HepG2 (cell line): ENCODE measurements at regions not wholly inside any gene's neighbourhood (a gene's known extent, or its start where the extent isn't known, plus 50 kb on each side); places are given as distances from the start of the nearest gene placed in this dataset.

Source experiments
- ATAC-seq: fragments of 200-7000 bp; cut with Tn5 transposase; 3 replicates; pipeline ENCODE4 v1.9.1; 2020; ENCODE audit warnings: mild to moderate bottlenecking, moderate library complexity
- BruUV-seq: library from RNA; stranded (reverse); fragments of 400-500 nt; replicated peaks from 2 replicates; lab custom pipeline; 2021; lab: Mats Ljungman, UMichigan
- CTCF ChIA-PET: fragments of 300-600 bp; formaldehyde crosslinking; extraction: SDS; loops from one replicate; lab custom pipeline; 2021; ENCODE audit warnings: low total read pairs, inconsistent platforms, low intra/inter-chr PET ratio; lab: Yijun Ruan, JAX
- POLR2A ChIA-PET: fragments of 350-600 bp; sonication (Branson Sonifier 250); formaldehyde crosslinking; loops from one replicate; lab custom pipeline; 2020; ENCODE audit warnings: antibody characterized with exemption, inconsistent platforms; lab: Yijun Ruan, JAX
- DNase-seq: peaks from one replicate; pipeline ENCODE4 v3.0.0-alpha.2; 2015; ENCODE audit warnings: low spot score
- FAIRE-seq: peaks from 3 replicates; lab custom pipeline; 2011; peaks lifted over from hg19 to GRCh38; lab: Jason Lieb, UNC
- H2AFZ ChIP-seq: one replicate; pipeline ENCODE4 v1.6.1; 2011; ENCODE audit warnings: low read length, inconsistent platforms
- H3K27ac ChIP-seq: fragments of 300-600 bp; 3 replicates; pipeline ENCODE4 v1.8.0; 2011; ENCODE audit warnings: mixed run types, mild to moderate bottlenecking, mixed read lengths, low read length, inconsistent platforms; ENCODE audit not compliant: insufficient read depth; ENCODE audit errors: extremely low read length
- H3K27me3 ChIP-seq, 2 experiments: fragments of 200-600 bp in 1 of 2; 2 replicates in 1 of 2; 3 replicates in 1 of 2; pipeline versions ENCODE4 v1.6.0 to v1.8.0; 2011; ENCODE audit warnings: low read length in 2 of 2, mild to moderate bottlenecking in 2 of 2, moderate library complexity in 2 of 2, inconsistent platforms in 1 of 2; ENCODE audit not compliant: insufficient read depth in 2 of 2, control insufficient read depth in 1 of 2
- H3K36me3 ChIP-seq, 2 experiments: fragments of 200-600 bp in 1 of 2; replicated peaks in 1 of 2; 2 replicates in 1 of 2; 3 replicates in 1 of 2; pipeline versions ENCODE4 v1.5.1 to v1.8.0; 2011; ENCODE audit warnings: low read length in 2 of 2, inconsistent platforms in 1 of 2; ENCODE audit not compliant: insufficient read depth in 2 of 2, control insufficient read depth in 1 of 2
- H3K4me1 ChIP-seq: 2 replicates; pipeline ENCODE4 v1.5.1; 2012; ENCODE audit warnings: low read length, inconsistent platforms; ENCODE audit not compliant: insufficient read depth
- H3K4me2 ChIP-seq: 2 replicates; pipeline ENCODE4 v1.6.0; 2011; ENCODE audit warnings: low read depth, low read length, inconsistent platforms
- H3K4me3 ChIP-seq, 3 experiments: fragments of 200-600 bp in 1 of 3; sonication (generic), shearing (Covaris generic) in 1 of 3; replicated peaks in 1 of 3; 2 replicates each; pipeline ENCODE4 v1.5.1; 2011 to 2016; ENCODE audit warnings: low read length in 3 of 3, inconsistent platforms in 2 of 3, low read depth in 2 of 3, mild to moderate bottlenecking in 2 of 3, control low read depth in 1 of 3, mixed read lengths in 1 of 3; ENCODE audit not compliant: insufficient read depth in 1 of 3
- H3K79me2 ChIP-seq: one replicate; pipeline ENCODE4 v1.6.1; 2011; ENCODE audit warnings: low read length, inconsistent platforms; ENCODE audit not compliant: insufficient read depth
- H3K9ac ChIP-seq: 2 replicates; pipeline ENCODE4 v1.6.0; 2011; ENCODE audit warnings: mild to moderate bottlenecking, low read depth, low read length, inconsistent platforms; ENCODE audit not compliant: insufficient read depth
- H3K9me3 ChIP-seq: 2 replicates; pipeline ENCODE4 v1.5.1; 2012; ENCODE audit warnings: mild to moderate bottlenecking, low read length
- H4K20me1 ChIP-seq: 2 replicates; pipeline ENCODE4 v1.6.0; 2011; ENCODE audit warnings: inconsistent platforms, mild to moderate bottlenecking, low read length, moderate library complexity; ENCODE audit not compliant: insufficient read depth
- AKAP8 ChIP-seq: sonication (generic); formaldehyde crosslinking; IDR thresholded peaks from 2 replicates; pipeline ENCODE4 v1.5.1; 2020; ENCODE audit warnings: mild to moderate bottlenecking, missing genetic modification reagents
- ATF7-NPFF ChIP-seq: sonication (generic); formaldehyde crosslinking; IDR thresholded peaks from 2 replicates; pipeline ENCODE4 v1.8.1; 2023; ENCODE audit warnings: mild to moderate bottlenecking, low read depth, missing genetic modification reagents, moderate library complexity
- ESRRA ChIP-seq: sonication (generic); formaldehyde crosslinking; IDR thresholded peaks from 2 replicates; pipeline ENCODE4 v1.5.1; 2020; ENCODE audit warnings: mild to moderate bottlenecking, low read depth, missing genetic modification reagents
- ETV5 ChIP-seq: IDR thresholded peaks from 2 replicates; pipeline ENCODE4 v1.6.1; 2018; ENCODE audit warnings: missing biosample characterization, missing genetic modification reagents, inconsistent platforms, borderline replicate concordance
- FOSL2 ChIP-seq: sonication (generic); formaldehyde crosslinking; IDR thresholded peaks from 2 replicates; pipeline ENCODE4 v1.4.0; 2020; ENCODE audit warnings: missing genetic modification reagents
- KLF16 ChIP-seq, 2 experiments: sonication (generic) in 1 of 2; formaldehyde crosslinking in 1 of 2; IDR thresholded peaks; 2 replicates each; pipeline versions ENCODE4 v1.6.1 to v1.8.0; 2016 to 2023; ENCODE audit warnings: missing genetic modification reagents in 2 of 2, missing compliant biosample characterization in 1 of 2
- REPIN1 ChIP-seq: sonication (generic); formaldehyde crosslinking; IDR thresholded peaks from 2 replicates; pipeline ENCODE4 v1.8.0; 2022; ENCODE audit warnings: missing genetic modification reagents, low read depth, mild to moderate bottlenecking, borderline replicate concordance
- SSRP1 ChIP-seq: IDR thresholded peaks from 2 replicates; pipeline ENCODE4 v1.6.1; 2016; ENCODE audit warnings: control low read depth
- THYN1 ChIP-seq: sonication (generic); formaldehyde crosslinking; IDR thresholded peaks from 2 replicates; pipeline ENCODE4 v1.8.1; 2023; ENCODE audit warnings: low read depth, mild to moderate bottlenecking, moderate library complexity, missing genetic modification reagents, borderline replicate concordance
- ZNF280B ChIP-seq: sonication (generic); formaldehyde crosslinking; IDR thresholded peaks from 2 replicates; pipeline ENCODE4 v1.5.0; 2020; ENCODE audit warnings: missing genetic modification reagents, mild to moderate bottlenecking, borderline replicate concordance
- ZNF382 ChIP-seq: sonication (generic); formaldehyde crosslinking; IDR thresholded peaks from 2 replicates; pipeline ENCODE4 v1.5.0; 2020; ENCODE audit warnings: missing genetic modification reagents, mild to moderate bottlenecking, borderline replicate concordance
- ZNF383 ChIP-seq: sonication (generic); formaldehyde crosslinking; IDR thresholded peaks from 2 replicates; pipeline ENCODE4 v1.4.0; 2020; ENCODE audit warnings: missing genetic modification reagents, mild to moderate bottlenecking, borderline replicate concordance
- WGBS: methylation state at CpG from one replicate; pipeline ENCODE4 v1.1.6; 2017; ENCODE audit warnings: low lambda C conversion rate; 5-methylcytosine and 5-hydroxymethylcytosine counted together
- in situ Hi-C: cut with HindIII; loops from 2 replicates; pipeline ENCODE4 v1.10.0; 2017; ENCODE audit warnings: low pct_unique_long_range_greater_than_20kb; ENCODE audit not compliant: extremely low pct_ligation_motif_present
- intact Hi-C: fragments of 100-400 bp; cut with micrococcal nuclease; formaldehyde crosslinking; loops from one replicate; pipeline ENCODE4 v1.10.0; 2022; ENCODE audit not compliant: unreplicated experiment

GRCh38 chr18:60508108-60508507, 135.5 kb upstream of the MC4R start:
- intact Hi-C loops (no loop called here), in situ Hi-C loops (no loop called here)
- no peak overlapping the region for H3K4me2 ChIP-seq
- no peak overlapping the region for H2AFZ ChIP-seq
- H3K79me2 ChIP-seq, result no peaks in the 10 kb centered on the region
- no peaks in the 10 kb centered on the region for H4K20me1 ChIP-seq
- FAIRE-seq, result no peak
- TF ChIP-seq ATF7-NPFF, result no peak
- CTCF ChIA-PET, result no interaction called here
- H3K9me3 ChIP-seq, result no peaks in the 10 kb centered on the region
- H3K9ac ChIP-seq, result no peak overlapping the region
- H3K4me3 ChIP-seq, result no peak overlapping the region
- BruUV-seq, result no TSS peak
- no peak for ATAC-seq
- no peak overlapping the region for H3K27ac ChIP-seq
- H3K4me1 ChIP-seq, result no peaks in the 10 kb centered on the region
- no peaks in the 10 kb centered on the region for H3K27me3 ChIP-seq
- 0% methylated on average over 2 of the region's 2 CpGs for WGBS
- H3K36me3 ChIP-seq, result no peaks in the 10 kb centered on the region
- POLR2A ChIA-PET, result no interaction called here
- no peak for DNase-seq

GRCh38 chr18:60534538-60534937, 162.0 kb upstream of the MC4R start:
- ChIA-PET CTCF (no interaction called here), POLR2A (no interaction called here)
- Histone ChIP-seq H3K9ac (no peak overlapping the region), H3K36me3 (no peaks in the 10 kb centered on the region), H3K4me2 (no peak overlapping the region), H3K27me3 (no peaks in the 10 kb centered on the region), H3K79me2 (no peaks in the 10 kb centered on the region), H3K27ac (no peak overlapping the region), H2AFZ (no peak overlapping the region), H3K9me3 (no peaks in the 10 kb centered on the region), H4K20me1 (no peaks in the 10 kb centered on the region), H3K4me1 (no peaks in the 10 kb centered on the region), H3K4me3 (no peak overlapping the region)
- intact Hi-C loops, result no loop called here
- WGBS, result 100% methylated on average over 1 of the region's 1 CpG
- in situ Hi-C loops, result loop anchor here (25.0 kb wide), 1 partner anchor 697 kb away; no protein-coding TSS in a partner anchor
- TF ChIP-seq THYN1 (CRISPR knock-in tag) (no peak), ZNF280B (CRISPR knock-in tag) (no peak), AKAP8 (CRISPR knock-in tag) (no peak), ZNF382 (CRISPR knock-in tag) (no peak), FOSL2 (no peak), ZNF383 (CRISPR knock-in tag) (no peak), ETV5 (CRISPR knock-in tag) (no peak), REPIN1 (CRISPR knock-in tag) (no peak), SSRP1 (no peak), ESRRA (CRISPR knock-in tag) (no peak), KLF16 (CRISPR knock-in tag; IDR thresholded peaks at IDR 0.05) (no peak)
- BruUV-seq, result no TSS peak
- no peak for DNase-seq
- no peak for ATAC-seq
- FAIRE-seq, result no peak
